GM06990 (cell line): ENCODE measurements at regions not wholly inside any gene's neighbourhood (a gene's known extent, or its start where the extent isn't known, plus 50 kb on each side); places are given as distances from the start of the nearest gene placed in this dataset.

Experiments
- DNase-seq: peaks from one replicate; pipeline ENCODE4 v3.0.0-alpha.2; 2011; ENCODE audit not compliant: insufficient read length; ENCODE audit errors: extremely low read depth
- H3K27me3 ChIP-seq: replicated peaks from 2 replicates; pipeline ENCODE4 v1.6.0; 2011; ENCODE audit warnings: low read length; ENCODE audit not compliant: control insufficient read depth, insufficient read depth
- H3K36me3 ChIP-seq: 2 replicates; pipeline ENCODE4 v1.5.1; 2011; ENCODE audit warnings: low read length; ENCODE audit not compliant: control insufficient read depth, insufficient read depth
- H3K4me3 ChIP-seq: replicated peaks from 2 replicates; pipeline ENCODE4 v1.5.1; 2011; ENCODE audit warnings: low read depth, mild to moderate bottlenecking, control low read depth, low read length
- TF ChIP-seq, protein P1 (sequence below): IDR thresholded peaks from 2 replicates; pipeline ENCODE4 v1.5.1; 2011; ENCODE audit warnings: low read length, control low read depth, mild to moderate bottlenecking, inconsistent platforms; ENCODE audit not compliant: insufficient read depth, poor library complexity, severe bottlenecking

DNA sequence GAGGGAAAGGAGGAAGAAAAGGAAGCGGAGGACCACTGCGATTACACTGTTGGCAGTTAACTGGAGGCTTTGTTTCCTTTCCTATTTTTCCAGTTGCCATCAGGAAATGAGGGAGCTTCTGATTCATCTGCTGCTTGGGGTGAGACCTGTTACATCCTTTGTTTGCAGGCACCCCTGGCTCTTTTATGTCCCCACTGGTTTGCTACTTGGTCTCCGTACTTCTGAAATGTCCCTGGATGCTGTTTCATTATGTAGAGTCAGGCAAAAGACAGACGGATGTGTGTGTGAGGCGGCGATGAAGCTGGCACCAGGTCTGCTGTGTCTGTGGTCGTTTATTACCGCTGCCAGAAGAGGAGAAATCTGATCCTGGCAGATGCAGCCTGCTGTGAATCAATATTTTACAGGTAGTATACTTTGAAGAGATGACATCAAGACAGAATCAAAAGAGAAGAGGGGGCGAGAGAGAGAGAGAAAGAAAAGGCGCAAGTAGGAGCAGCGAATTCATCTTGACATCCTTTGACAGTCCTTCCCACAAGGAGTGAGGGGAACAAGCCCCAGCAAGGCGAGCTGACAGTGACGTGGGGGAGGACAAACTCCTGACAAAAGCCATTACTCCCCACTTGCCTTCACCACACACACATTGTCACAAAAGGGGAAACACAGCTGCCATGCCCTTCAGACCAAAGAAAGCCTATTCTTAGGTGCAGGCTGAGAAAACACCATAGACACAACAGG lies 145.9 kb upstream of the FBXL4 start:
- Histone ChIP-seq H3K4me3 (no peak overlapping the region), H3K27me3 (peaks cover 3% of the 10 kb centered on the region), H3K36me3 (no peaks in the 10 kb centered on the region)
- TF ChIP-seq, protein P1, sequence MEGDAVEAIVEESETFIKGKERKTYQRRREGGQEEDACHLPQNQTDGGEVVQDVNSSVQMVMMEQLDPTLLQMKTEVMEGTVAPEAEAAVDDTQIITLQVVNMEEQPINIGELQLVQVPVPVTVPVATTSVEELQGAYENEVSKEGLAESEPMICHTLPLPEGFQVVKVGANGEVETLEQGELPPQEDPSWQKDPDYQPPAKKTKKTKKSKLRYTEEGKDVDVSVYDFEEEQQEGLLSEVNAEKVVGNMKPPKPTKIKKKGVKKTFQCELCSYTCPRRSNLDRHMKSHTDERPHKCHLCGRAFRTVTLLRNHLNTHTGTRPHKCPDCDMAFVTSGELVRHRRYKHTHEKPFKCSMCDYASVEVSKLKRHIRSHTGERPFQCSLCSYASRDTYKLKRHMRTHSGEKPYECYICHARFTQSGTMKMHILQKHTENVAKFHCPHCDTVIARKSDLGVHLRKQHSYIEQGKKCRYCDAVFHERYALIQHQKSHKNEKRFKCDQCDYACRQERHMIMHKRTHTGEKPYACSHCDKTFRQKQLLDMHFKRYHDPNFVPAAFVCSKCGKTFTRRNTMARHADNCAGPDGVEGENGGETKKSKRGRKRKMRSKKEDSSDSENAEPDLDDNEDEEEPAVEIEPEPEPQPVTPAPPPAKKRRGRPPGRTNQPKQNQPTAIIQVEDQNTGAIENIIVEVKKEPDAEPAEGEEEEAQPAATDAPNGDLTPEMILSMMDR: no peak
- no peak for DNase-seq

DNA sequence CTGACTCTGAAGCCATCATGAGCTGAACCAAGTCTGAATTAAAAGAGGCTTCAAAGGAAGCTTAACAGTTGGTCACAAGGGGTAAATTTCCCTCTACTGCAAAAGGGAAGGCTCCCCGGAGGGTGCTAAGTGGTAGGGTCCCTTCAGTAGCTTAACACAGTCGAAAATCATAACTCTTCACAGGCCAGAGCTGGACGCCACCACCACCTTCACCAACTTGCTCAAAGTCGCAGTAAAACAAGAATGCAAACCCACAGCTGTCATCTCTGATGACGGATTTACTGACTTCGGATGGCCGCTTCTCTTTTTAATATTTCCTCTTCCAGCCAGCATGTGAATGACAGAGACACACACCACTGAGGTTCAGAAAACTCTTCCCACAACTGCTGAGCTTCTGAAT lies 144.7 kb upstream of the FBXL4 start:
- DNase-seq: no peak
- no peak overlapping the region for H3K4me3 ChIP-seq

DNA sequence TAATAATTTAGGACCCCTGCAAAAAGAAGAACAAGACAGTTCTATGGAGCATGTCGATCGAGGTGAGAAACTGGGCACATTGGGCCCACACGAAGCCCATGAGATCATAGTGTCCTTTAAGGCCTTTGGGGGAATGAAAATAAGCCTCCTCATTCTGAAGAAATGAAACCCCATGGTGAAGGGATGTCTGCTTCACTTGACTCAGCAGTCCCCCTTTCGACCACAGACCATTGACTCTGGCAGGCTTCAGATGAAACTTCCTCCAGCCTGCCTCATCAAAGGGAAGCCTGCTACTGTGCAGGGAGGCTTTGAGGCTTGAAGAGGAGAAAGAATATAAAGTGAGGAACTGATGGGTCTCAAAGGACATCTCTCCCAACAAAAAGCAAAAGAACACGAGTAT lies 144.2 kb upstream of the FBXL4 start:
- Histone ChIP-seq H3K4me3 (no peak overlapping the region), H3K27me3 (peaks cover 3% of the 10 kb centered on the region), H3K36me3 (no peaks in the 10 kb centered on the region)
- TF ChIP-seq, protein P1: no peak
- no peak for DNase-seq

More for the DNA sequence above, 144.7 kb upstream of the FBXL4 start:
- Histone ChIP-seq H3K27me3 (peaks cover 3% of the 10 kb centered on the region), H3K36me3 (no peaks in the 10 kb centered on the region)
- TF ChIP-seq, protein P1: no peak

DNA sequence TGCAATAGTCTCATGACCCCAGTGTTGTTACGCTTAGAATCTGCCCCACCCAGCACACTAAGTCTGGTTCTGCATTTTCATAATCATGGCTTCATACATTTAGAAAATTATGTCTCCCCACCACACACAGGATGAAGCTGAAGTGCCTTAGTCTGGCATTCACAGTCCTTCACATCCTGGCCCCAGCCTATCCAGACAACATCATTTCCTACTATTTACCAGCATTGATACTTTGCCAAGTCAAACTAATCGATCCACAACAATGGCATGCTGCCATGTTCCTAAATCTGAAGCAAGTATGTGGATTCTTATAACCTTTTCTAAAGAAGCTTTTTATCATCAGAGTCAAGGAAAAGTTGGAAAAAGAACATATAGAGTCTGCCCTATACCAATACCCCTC lies 132.4 kb upstream of the FBXL4 start:
- DNase-seq: no peak
- Histone ChIP-seq H3K4me3 (no peak overlapping the region), H3K36me3 (no peaks in the 10 kb centered on the region), H3K27me3 (no peaks in the 10 kb centered on the region)
- TF ChIP-seq, protein P1: no peak

DNA sequence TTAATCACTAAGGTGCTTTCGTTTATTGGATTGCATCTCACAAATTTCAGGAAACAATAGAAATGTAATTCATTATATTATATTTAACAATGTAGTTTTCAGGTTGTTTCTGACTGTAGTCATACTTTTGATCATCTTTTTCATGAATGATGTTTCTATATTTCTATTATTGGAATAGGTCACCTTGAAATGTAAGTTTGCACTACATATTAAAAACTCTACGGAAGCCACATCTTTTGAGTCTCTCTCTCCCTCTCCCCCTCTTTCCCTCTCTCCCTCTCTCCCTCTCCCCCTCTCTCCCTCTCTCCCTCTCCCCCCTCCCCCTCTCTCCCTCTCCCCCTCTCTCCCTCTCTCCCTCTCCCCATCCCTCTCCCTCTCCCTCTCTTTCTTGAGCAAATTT lies 131.3 kb upstream of the FBXL4 start:
- no peak for DNase-seq
- no peaks in the 10 kb centered on the region for H3K27me3 ChIP-seq
- no peak overlapping the region for H3K4me3 ChIP-seq
- TF ChIP-seq, protein P1: no peak
- no peaks in the 10 kb centered on the region for H3K36me3 ChIP-seq
